ENCODE measurements at regions not wholly inside any gene's neighbourhood (a gene's known extent, or its start where the extent isn't known, plus 50 kb on each side); places are given as distances from the start of the nearest gene placed in this dataset.

DNA sequence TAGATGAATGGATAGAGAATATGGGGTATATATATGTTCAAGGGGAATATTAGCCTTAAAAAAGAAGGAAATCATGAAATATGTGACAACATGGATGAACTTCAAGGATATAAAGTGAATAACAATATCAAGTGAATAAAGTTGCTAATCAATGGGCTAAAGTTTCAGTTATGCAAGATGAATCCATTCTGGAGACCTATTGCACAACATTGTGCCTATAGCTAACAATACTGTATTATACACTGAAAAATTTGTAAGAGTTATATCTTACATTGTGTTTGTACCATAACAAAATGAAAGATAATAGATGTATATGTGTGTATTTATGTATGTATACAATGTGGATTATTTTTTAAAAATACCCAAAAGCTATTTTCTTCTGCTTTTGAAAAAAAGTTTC, 96.3 kb upstream of the DPYD start:
- ChIA-PET CTCF (no interaction called here), POLR2A (ENCODE audit: low non-redundant PET) (no interaction called here)
- DNase-seq (ENCODE audit: low spot score) = no peak
- TF ChIP-seq CTCF (conservative IDR thresholded peaks at IDR 0.05; ENCODE audit: low read depth) = no peak
- H3K27ac ChIP-seq = no peak overlapping the region

GRCh38 chr1:98008373-98008772, 87.5 kb upstream of the DPYD start:
- POLR2A ChIA-PET (ENCODE audit: low non-redundant PET) = no interaction called here
- no peak for TF ChIP-seq CTCF (conservative IDR thresholded peaks at IDR 0.05; ENCODE audit: low read depth)
- CTCF ChIA-PET = interaction anchor here (0.6 kb wide), 1 partner anchor 442 kb away, joined by 4 read pairs; no protein-coding TSS in a partner anchor
- DNase-seq (ENCODE audit: low spot score) = no peak
- no peak overlapping the region for H3K27ac ChIP-seq

DNA sequence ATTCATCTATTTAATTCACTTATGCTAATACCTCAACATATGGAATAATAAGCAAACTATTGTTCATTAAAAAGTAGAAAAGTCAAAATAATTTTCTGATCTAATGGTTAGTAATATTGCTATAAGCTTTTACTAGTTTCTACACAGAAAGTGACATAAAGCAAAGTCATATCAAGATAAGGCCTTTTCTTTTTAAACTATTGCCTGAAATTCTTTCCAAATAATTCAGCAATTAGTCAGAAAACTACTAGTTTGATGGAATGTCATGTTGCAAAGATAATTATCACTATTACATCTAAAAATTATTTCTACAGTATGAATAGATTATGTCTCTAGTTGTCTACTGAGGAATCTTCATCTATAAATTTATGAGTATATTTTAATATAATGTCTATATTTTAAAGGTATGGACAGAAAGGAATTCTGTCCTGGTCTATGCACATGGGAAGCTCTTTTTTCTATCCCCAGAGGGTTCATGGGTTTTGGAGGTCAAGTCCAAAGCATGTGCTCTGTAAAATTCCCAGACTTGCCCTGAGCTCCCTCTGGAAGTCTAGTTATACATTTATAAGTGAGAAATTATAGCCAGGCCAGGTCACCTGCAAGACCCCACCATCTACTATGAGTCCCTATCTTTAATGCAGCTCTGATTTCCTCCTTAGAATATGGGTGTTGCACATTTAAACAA, 84.6 kb upstream of the DPYD start:
- DNase-seq (ENCODE audit: low spot score) = no peak
- no peak overlapping the region for H3K27ac ChIP-seq
- ChIA-PET CTCF (interaction anchor here (0.6 kb wide), 1 partner anchor 14 kb away, joined by 3 read pairs; no protein-coding TSS in a partner anchor), POLR2A (ENCODE audit: low non-redundant PET) (no interaction called here)
- TF ChIP-seq CTCF (conservative IDR thresholded peaks at IDR 0.05; ENCODE audit: low read depth) = no peak

GRCh38 chr1:98003442-98003841, 82.6 kb upstream of the DPYD start:
- ChIA-PET CTCF (no interaction called here), POLR2A (ENCODE audit: low non-redundant PET) (no interaction called here)
- H3K27ac ChIP-seq = no peak overlapping the region
- DNase-seq (ENCODE audit: low spot score) = no peak
- no peak for TF ChIP-seq CTCF (conservative IDR thresholded peaks at IDR 0.05; ENCODE audit: low read depth)

GRCh38 chr1:98002288-98002687, 81.5 kb upstream of the DPYD start:
- H3K27ac ChIP-seq = no peak overlapping the region
- POLR2A ChIA-PET (ENCODE audit: low non-redundant PET) = no interaction called here
- TF ChIP-seq CTCF (conservative IDR thresholded peaks at IDR 0.05; ENCODE audit: low read depth) = no peak
- no peak for DNase-seq (ENCODE audit: low spot score)
- CTCF ChIA-PET = no interaction called here

- TF ChIP-seq CTCF (conservative IDR thresholded peaks at IDR 0.05; ENCODE audit: low read depth) = no peak
- DNase-seq (ENCODE audit: low spot score) = no peak
- no peak overlapping the region for H3K27ac ChIP-seq
- POLR2A ChIA-PET (ENCODE audit: low non-redundant PET) = no interaction called here
- CTCF ChIA-PET = no interaction called here
These were observed 80.9 kb upstream of the DPYD start for GRCh38 chr1:98001764-98002163.

All from RWPE1 (cell line).